SK-N-SH (cell line): ENCODE measurements at regions not wholly inside any gene's neighbourhood (a gene's known extent, or its start where the extent isn't known, plus 50 kb on each side); places are given as distances from the start of the nearest gene placed in this dataset.

ENCODE experiments used
- CTCF ChIA-PET: fragments of 300-600, 350-600 bp; formaldehyde crosslinking; extraction: SDS; loops from one replicate; lab custom pipeline; 2021; lab: Yijun Ruan, JAX
- POLR2A ChIA-PET: fragments of 350-600 bp; sonication (Branson Sonifier 250); formaldehyde crosslinking; extraction: SDS; loops from one replicate; lab custom pipeline; 2020; ENCODE audit warnings: antibody characterized with exemption, inconsistent platforms; lab: Yijun Ruan, JAX
- DNase-seq: peaks from one replicate; pipeline ENCODE4 v3.0.0; 2012
- H2AFZ ChIP-seq: fragments of 200-600 bp; sonication (generic); 2 replicates; pipeline ENCODE4 v1.8.1; 2016; ENCODE audit warnings: antibody characterized with exemption, mild to moderate bottlenecking, low read depth
- H3F3A ChIP-seq: fragments of 200-600 bp; sonication (generic); replicated peaks from 2 replicates; pipeline ENCODE3; 2016; ENCODE audit warnings: antibody characterized with exemption, mild to moderate bottlenecking; ENCODE audit not compliant: insufficient read depth
- H3K27ac ChIP-seq, 2 experiments: fragments of 200-500 bp in 1 of 2; fragments of 200-600 bp in 1 of 2; sonication (Bioruptor generic) in 1 of 2; sonication (generic), shearing (Covaris generic) in 1 of 2; 2 replicates each; pipeline versions ENCODE4 v1.5.1 to v1.6.1; 2014 to 2016; ENCODE audit warnings: low read depth in 2 of 2, inconsistent platforms in 1 of 2, low read length in 1 of 2, mild to moderate bottlenecking in 1 of 2, mixed read lengths in 1 of 2
- H3K27me3 ChIP-seq: fragments of 200-600 bp; sonication (generic), shearing (Covaris generic); 2 replicates; pipeline ENCODE4 v1.6.1; 2016; ENCODE audit warnings: mixed run types; ENCODE audit not compliant: insufficient read depth
- H3K36me3 ChIP-seq, 2 experiments: fragments of 200-500 bp in 1 of 2; fragments of 200-600 bp in 1 of 2; sonication (Bioruptor generic) in 1 of 2; sonication (generic) in 1 of 2; replicated peaks in 1 of 2; 2 replicates each; pipeline versions ENCODE3 to v1.5.1; 2014 to 2016; ENCODE audit warnings: low read length in 1 of 2, mild to moderate bottlenecking in 1 of 2; ENCODE audit not compliant: insufficient read depth in 2 of 2, control insufficient read depth in 1 of 2
- H3K4me1 ChIP-seq, 2 experiments: fragments of 200-500 bp in 1 of 2; fragments of 200-600 bp in 1 of 2; sonication (Bioruptor generic) in 1 of 2; sonication (generic), shearing (Covaris generic) in 1 of 2; 2 replicates each; pipeline versions ENCODE4 v1.5.1 to v1.6.1; 2014 to 2016; ENCODE audit warnings: low read depth in 1 of 2, low read length in 1 of 2, mixed run types in 1 of 2; ENCODE audit not compliant: insufficient read depth in 2 of 2, control insufficient read depth in 1 of 2
- H3K4me2 ChIP-seq: fragments of 200-600 bp; sonication (generic), shearing (Covaris generic); 2 replicates; pipeline ENCODE4 v1.6.1; 2017; ENCODE audit warnings: mixed run types
- H3K4me3 ChIP-seq, 2 experiments: fragments of 200-500 bp in 1 of 2; fragments of 200-600 bp in 1 of 2; sonication (Bioruptor generic) in 1 of 2; sonication (generic), shearing (Covaris generic) in 1 of 2; 2 replicates each; pipeline versions ENCODE4 v1.5.1 to v1.8.1; 2014 to 2016; ENCODE audit warnings: low read depth in 2 of 2, inconsistent platforms in 1 of 2, low read length in 1 of 2, mild to moderate bottlenecking in 1 of 2, mixed read lengths in 1 of 2, moderate library complexity in 1 of 2
- H3K79me2 ChIP-seq: fragments of 200-600 bp; sonication (generic); 2 replicates; pipeline ENCODE4 v1.8.1; 2017; ENCODE audit warnings: mild to moderate bottlenecking; ENCODE audit not compliant: insufficient read depth
- H3K9ac ChIP-seq: fragments of 200-600 bp; sonication (generic); 2 replicates; pipeline ENCODE4 v1.6.1; 2017; ENCODE audit warnings: mixed run types
- H3K9me2 ChIP-seq: fragments of 200-600 bp; sonication (generic); 2 replicates; pipeline ENCODE4 v1.6.1; 2017; ENCODE audit warnings: mixed run types
- H3K9me3 ChIP-seq: fragments of 200-600 bp; sonication (generic); 2 replicates; pipeline ENCODE4 v1.6.1; 2017; ENCODE audit warnings: mixed run types, mild to moderate bottlenecking, moderate library complexity
- H4K20me1 ChIP-seq: fragments of 200-600 bp; sonication (generic); 2 replicates; pipeline ENCODE4 v1.6.1; 2017; ENCODE audit warnings: mild to moderate bottlenecking, mixed run types; ENCODE audit not compliant: insufficient read depth
- CTCF ChIP-seq: fragments of 200-600 bp; sonication (generic); IDR thresholded peaks from 2 replicates; pipeline ENCODE4 v1.6.1; 2017; ENCODE audit warnings: antibody characterized with exemption, mild to moderate bottlenecking, moderate library complexity
- EP300 ChIP-seq, 2 experiments: IDR thresholded peaks; 2 replicates each; pipeline versions ENCODE4 v1.4.0 to v1.6.1; 2012; ENCODE audit warnings: borderline replicate concordance in 1 of 2, low read depth in 1 of 2, low read length in 1 of 2
- FOSL2 ChIP-seq: IDR thresholded peaks from 2 replicates; pipeline ENCODE4 v1.4.0; 2012; ENCODE audit warnings: low read depth, mild to moderate bottlenecking, moderate library complexity, borderline replicate concordance
- FOXM1 ChIP-seq: IDR thresholded peaks from 2 replicates; pipeline ENCODE4 v1.4.0; 2012; ENCODE audit warnings: low read depth, mild to moderate bottlenecking
- GABPA ChIP-seq: IDR thresholded peaks from 2 replicates; pipeline ENCODE4 v1.4.0; 2012; ENCODE audit warnings: low read depth, mild to moderate bottlenecking
- GATA2 ChIP-seq: sonication (generic); formaldehyde crosslinking; IDR thresholded peaks from 2 replicates; pipeline ENCODE4 v1.5.0; 2020; ENCODE audit warnings: mild to moderate bottlenecking, missing genetic modification reagents
- JUND ChIP-seq: IDR thresholded peaks from 2 replicates; pipeline ENCODE4 v1.4.0; 2012
- MAX ChIP-seq: IDR thresholded peaks from 2 replicates; pipeline ENCODE4 v1.4.0; 2012; ENCODE audit warnings: low read depth
- MEF2A ChIP-seq: IDR thresholded peaks from 2 replicates; pipeline ENCODE4 v1.4.0; 2012; ENCODE audit warnings: low read depth, borderline replicate concordance
- NFIC ChIP-seq: IDR thresholded peaks from 2 replicates; pipeline ENCODE4 v1.4.0; 2012; ENCODE audit warnings: borderline replicate concordance
- NRF1 ChIP-seq: IDR thresholded peaks from 2 replicates; pipeline ENCODE4 v1.6.1; 2012; ENCODE audit warnings: low read depth, mild to moderate bottlenecking, low read length
- POLR2AphosphoS5 ChIP-seq: IDR thresholded peaks from 2 replicates; pipeline ENCODE4 v1.6.1; 2012; ENCODE audit warnings: low read depth, low read length
- RAD21 ChIP-seq: IDR thresholded peaks from 2 replicates; pipeline ENCODE4 v1.6.1; 2012; ENCODE audit warnings: mild to moderate bottlenecking, low read length
- REST ChIP-seq: IDR thresholded peaks from 2 replicates; pipeline ENCODE4 v1.6.1; 2012; ENCODE audit warnings: mild to moderate bottlenecking, low read depth, low read length, moderate library complexity
- SMC3 ChIP-seq: IDR thresholded peaks from 2 replicates; pipeline ENCODE4 v1.6.1; 2012; ENCODE audit warnings: low read depth, low read length, improper control_type of control experiment
- TAF1 ChIP-seq: IDR thresholded peaks from 2 replicates; pipeline ENCODE4 v1.6.1; 2012; ENCODE audit warnings: low read depth, mild to moderate bottlenecking, low read length, moderate library complexity, borderline replicate concordance
- TCF12 ChIP-seq: IDR thresholded peaks from 2 replicates; pipeline ENCODE4 v1.4.0; 2012
- TEAD4 ChIP-seq: IDR thresholded peaks from 2 replicates; pipeline ENCODE4 v1.4.0; 2012; ENCODE audit warnings: mild to moderate bottlenecking, borderline replicate concordance; ENCODE audit not compliant: insufficient read depth
- USF1 ChIP-seq: IDR thresholded peaks from 2 replicates; pipeline ENCODE4 v1.4.0; 2012; ENCODE audit warnings: low read depth, borderline replicate concordance
- YY1 ChIP-seq: IDR thresholded peaks from 2 replicates; pipeline ENCODE4 v1.4.0; 2012; ENCODE audit warnings: low read depth, mild to moderate bottlenecking
- WGBS: methylation state at CpG from one replicate; pipeline ENCODE4 v1.1.6; 2017; ENCODE audit warnings: low lambda C conversion rate; 5-methylcytosine and 5-hydroxymethylcytosine counted together

- Histone ChIP-seq H3K27me3 (no peaks in the 10 kb centered on the region), H3K36me3 (no peaks in the 10 kb centered on the region), H3K9me2 (no peaks in the 10 kb centered on the region), H3K4me3 (no peak overlapping the region), H2AFZ (no peak overlapping the region), H3F3A (no peaks in the 10 kb centered on the region), H3K4me2 (no peak overlapping the region), H3K9me3 (no peaks in the 10 kb centered on the region), H3K4me1 (no peaks in the 10 kb centered on the region), H3K79me2 (no peaks in the 10 kb centered on the region), H3K9ac (no peak overlapping the region), H3K27ac (no peak overlapping the region), H4K20me1 (no peaks in the 10 kb centered on the region)
- POLR2A ChIA-PET, result no interaction called here
- CTCF ChIA-PET, result no interaction called here
- DNase-seq, result no peak
- TF ChIP-seq NFIC (no peak), RAD21 (no peak), POLR2AphosphoS5 (no peak), TEAD4 (no peak), GATA2 (CRISPR knock-in tag) (no peak), FOXM1 (no peak), FOSL2 (no peak), USF1 (no peak), EP300 (IDR thresholded peaks at IDR 0.05; ENCODE audit: borderline replicate concordance in 1 of 2, low read depth in 1 of 2, low read length in 1 of 2) (no peak), CTCF (no peak), TAF1 (no peak), YY1 (no peak), SMC3 (no peak)
- TF ChIP-seq, all 33 proteins: peak for 0
Measured at GRCh38 chr11:43150697-43151096, 161.1 kb upstream of the API5 start.

- H3K27ac ChIP-seq, result no peak overlapping the region
- no peak for DNase-seq
- 5% methylated on average over 2 of the region's 2 CpGs for WGBS
- H3K27me3 ChIP-seq, result no peaks in the 10 kb centered on the region
- H3K9me3 ChIP-seq, result no peaks in the 10 kb centered on the region
- H3K9ac ChIP-seq, result no peak overlapping the region
- no peaks in the 10 kb centered on the region for H3K4me1 ChIP-seq
- H4K20me1 ChIP-seq, result no peaks in the 10 kb centered on the region
- no peaks in the 10 kb centered on the region for H3K9me2 ChIP-seq
- no peak overlapping the region for H3K4me3 ChIP-seq
- H3F3A ChIP-seq, result no peaks in the 10 kb centered on the region
- no peaks in the 10 kb centered on the region for H3K36me3 ChIP-seq
- H3K79me2 ChIP-seq, result no peaks in the 10 kb centered on the region
- ChIA-PET POLR2A (no interaction called here), CTCF (interaction anchor here (0.6 to 0.8 kb wide), 2 partner anchors 147 to 601 kb away, joined by 3 read pairs; no protein-coding TSS in a partner anchor)
- no peak overlapping the region for H3K4me2 ChIP-seq
- H2AFZ ChIP-seq, result no peak overlapping the region
- TF ChIP-seq GABPA, result no peak
- no peak for TF ChIP-seq TEAD4
- no peak for TF ChIP-seq SMC3
- no peak for TF ChIP-seq FOSL2
- no peak for TF ChIP-seq USF1
- TF ChIP-seq MAX, result no peak
- no peak for TF ChIP-seq REST
- TF ChIP-seq CTCF, result no peak
- TF ChIP-seq FOXM1, result no peak
- no peak for TF ChIP-seq MEF2A
- no peak for TF ChIP-seq JUND
- no peak for TF ChIP-seq TCF12
- TF ChIP-seq NRF1, result no peak
Measured at GRCh38 chr11:43164831-43165230, 147.0 kb upstream of the API5 start.
